Body of pancreas (tissue), 4 donors: ENCODE measurements at regions not wholly inside any gene's neighbourhood (a gene's known extent, or its start where the extent isn't known, plus 50 kb on each side); places are given as distances from the start of the nearest gene placed in this dataset.

Source experiments
- POLR2A ChIP-seq, 3 donors: fragments of 450-650 bp; IDR thresholded peaks; one replicate each; pipeline ENCODE4 v1.6.1; 2016; ENCODE audit warnings: antibody characterized with exemption in 3 of 3, mild to moderate bottlenecking in 2 of 3
- TF ChIP-seq, protein P1 (sequence below), 7 experiments: fragments of 450-650 bp in 4 of 7; fragments of 200-600 bp in 3 of 7; sonication (generic) in 3 of 7; IDR thresholded peaks; one replicate each; pipeline ENCODE4 v1.5.1; 2016 to 2019; ENCODE audit warnings: antibody characterized with exemption in 7 of 7

DNA sequence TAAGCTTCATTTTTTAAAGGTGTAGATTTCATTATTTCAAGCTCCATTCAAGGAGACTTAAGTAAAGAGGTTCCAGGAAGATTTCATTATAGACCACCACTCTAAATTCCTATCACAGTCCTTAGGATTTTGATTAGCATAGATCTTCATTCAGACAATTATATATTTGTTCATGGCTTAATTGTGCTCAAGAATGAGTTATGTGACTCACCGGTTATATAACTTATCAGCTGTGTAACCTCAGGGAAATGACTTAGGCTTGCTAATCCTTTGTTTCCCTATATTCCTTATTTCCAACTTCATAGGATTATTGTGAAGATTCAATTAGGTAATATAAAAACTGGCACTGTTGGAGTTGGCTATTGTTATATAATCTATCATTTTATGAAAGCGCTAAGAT, 632.8 kb upstream of the SPRY2 start:
- TF ChIP-seq, protein P1, sequence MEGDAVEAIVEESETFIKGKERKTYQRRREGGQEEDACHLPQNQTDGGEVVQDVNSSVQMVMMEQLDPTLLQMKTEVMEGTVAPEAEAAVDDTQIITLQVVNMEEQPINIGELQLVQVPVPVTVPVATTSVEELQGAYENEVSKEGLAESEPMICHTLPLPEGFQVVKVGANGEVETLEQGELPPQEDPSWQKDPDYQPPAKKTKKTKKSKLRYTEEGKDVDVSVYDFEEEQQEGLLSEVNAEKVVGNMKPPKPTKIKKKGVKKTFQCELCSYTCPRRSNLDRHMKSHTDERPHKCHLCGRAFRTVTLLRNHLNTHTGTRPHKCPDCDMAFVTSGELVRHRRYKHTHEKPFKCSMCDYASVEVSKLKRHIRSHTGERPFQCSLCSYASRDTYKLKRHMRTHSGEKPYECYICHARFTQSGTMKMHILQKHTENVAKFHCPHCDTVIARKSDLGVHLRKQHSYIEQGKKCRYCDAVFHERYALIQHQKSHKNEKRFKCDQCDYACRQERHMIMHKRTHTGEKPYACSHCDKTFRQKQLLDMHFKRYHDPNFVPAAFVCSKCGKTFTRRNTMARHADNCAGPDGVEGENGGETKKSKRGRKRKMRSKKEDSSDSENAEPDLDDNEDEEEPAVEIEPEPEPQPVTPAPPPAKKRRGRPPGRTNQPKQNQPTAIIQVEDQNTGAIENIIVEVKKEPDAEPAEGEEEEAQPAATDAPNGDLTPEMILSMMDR (IDR thresholded peaks at IDR 0.05): no peak
- TF ChIP-seq POLR2A (IDR thresholded peaks at IDR 0.05): no peak
